IMR-90 (cell line): ENCODE measurements at regions not wholly inside any gene's neighbourhood (a gene's known extent, or its start where the extent isn't known, plus 50 kb on each side); places are given as distances from the start of the nearest gene placed in this dataset.

Experiments
- ATAC-seq: fragments of 200-7000 bp; cut with Tn5 transposase; 2 replicates; pipeline ENCODE4 v1.9.1; 2020; ENCODE audit warnings: low read depth, mild to moderate bottlenecking, moderate library complexity
- BruUV-seq: library from RNA; stranded (reverse); fragments of 400-500 nt; replicated peaks from 2 replicates; lab custom pipeline; 2021; lab: Mats Ljungman, UMichigan
- CTCF ChIA-PET: fragments of 300-600 bp; formaldehyde crosslinking; extraction: SDS; loops from one replicate; lab custom pipeline; 2021; ENCODE audit warnings: antibody characterized with exemption; lab: Yijun Ruan, JAX
- POLR2A ChIA-PET: fragments of 300-600 bp; sonication (Branson Sonifier 250); formaldehyde crosslinking; loops from one replicate; lab custom pipeline; 2022; ENCODE audit warnings: antibody characterized with exemption; ENCODE audit not compliant: unreplicated experiment; lab: Charles Lee
- DNase-seq: peaks from one replicate; pipeline ENCODE4 v3.0.0; 2013
- H2AFZ ChIP-seq: replicated peaks from 2 replicates; pipeline ENCODE3; 2013; ENCODE audit warnings: low read length, mild to moderate bottlenecking; ENCODE audit not compliant: poor library complexity
- H2AK5ac ChIP-seq: 2 replicates; pipeline ENCODE4 v1.6.1; 2013; ENCODE audit warnings: low read depth, low read length, inconsistent platforms
- H2AK9ac ChIP-seq: replicated peaks from 2 replicates; pipeline ENCODE3; 2013; ENCODE audit warnings: mild to moderate bottlenecking, low read depth, low read length, moderate library complexity; ENCODE audit not compliant: poor library complexity
- H2BK120ac ChIP-seq: 2 replicates; pipeline ENCODE4 v1.6.1; 2013; ENCODE audit warnings: low read depth, low read length, inconsistent platforms
- H2BK15ac ChIP-seq: 3 replicates; pipeline ENCODE4 v1.6.1; 2013; ENCODE audit warnings: low read depth, low read length, inconsistent platforms
- H2BK20ac ChIP-seq: 2 replicates; pipeline ENCODE4 v1.6.1; 2013; ENCODE audit warnings: low read depth, mild to moderate bottlenecking, inconsistent platforms, low read length, moderate library complexity
- H2BK5ac ChIP-seq: 2 replicates; pipeline ENCODE4 v1.6.1; 2013; ENCODE audit warnings: mild to moderate bottlenecking, low read depth, low read length, inconsistent platforms; ENCODE audit not compliant: poor library complexity, severe bottlenecking
- H3K14ac ChIP-seq: replicated peaks from 2 replicates; pipeline ENCODE4 v1.6.1; 2013; ENCODE audit warnings: low read depth, low read length, inconsistent platforms
- H3K18ac ChIP-seq: 2 replicates; pipeline ENCODE4 v1.6.1; 2013; ENCODE audit warnings: low read depth, low read length, control low read depth
- H3K23ac ChIP-seq: 2 replicates; pipeline ENCODE4 v1.6.1; 2013; ENCODE audit warnings: low read depth, low read length, inconsistent platforms
- H3K27ac ChIP-seq: 2 replicates; pipeline ENCODE4 v1.5.1; 2013; ENCODE audit warnings: mild to moderate bottlenecking, control low read depth, low read length; ENCODE audit not compliant: insufficient read depth
- H3K27me3 ChIP-seq: 2 replicates; pipeline ENCODE4 v1.6.1; 2013; ENCODE audit warnings: low read length; ENCODE audit not compliant: control insufficient read depth, insufficient read depth
- H3K36me3 ChIP-seq: 2 replicates; pipeline ENCODE4 v1.6.1; 2013; ENCODE audit warnings: low read length, mixed read lengths; ENCODE audit not compliant: control insufficient read depth, insufficient read depth
- H3K4ac ChIP-seq: 2 replicates; pipeline ENCODE4 v1.6.1; 2013; ENCODE audit warnings: low read depth, low read length, inconsistent platforms
- H3K4me1 ChIP-seq: 2 replicates; pipeline ENCODE4 v1.6.1; 2013; ENCODE audit warnings: low read length, mixed read lengths; ENCODE audit not compliant: control insufficient read depth, insufficient read depth
- H3K4me2 ChIP-seq: 2 replicates; pipeline ENCODE4 v1.6.1; 2013; ENCODE audit warnings: low read depth, mild to moderate bottlenecking, control low read depth, low read length, moderate library complexity
- H3K4me3 ChIP-seq: 2 replicates; pipeline ENCODE4 v1.5.1; 2013; ENCODE audit warnings: low read depth, mild to moderate bottlenecking, control low read depth, low read length, moderate library complexity; ENCODE audit not compliant: insufficient read depth
- H3K56ac ChIP-seq: 2 replicates; pipeline ENCODE4 v1.6.1; 2013; ENCODE audit warnings: low read length, inconsistent platforms; ENCODE audit not compliant: insufficient read depth; ENCODE audit errors: extremely low read depth
- H3K79me1 ChIP-seq, 2 experiments: 2 replicates each; pipeline ENCODE4 v1.6.1; 2013; ENCODE audit warnings: low read length in 2 of 2, inconsistent platforms in 1 of 2, low read depth in 1 of 2
- H3K9ac ChIP-seq: 2 replicates; pipeline ENCODE4 v1.6.1; 2013; ENCODE audit warnings: low read depth, low read length, control low read depth
- H3K9me1 ChIP-seq: 2 replicates; pipeline ENCODE4 v1.6.1; 2013; ENCODE audit warnings: low read length, inconsistent platforms; ENCODE audit not compliant: insufficient read depth
- H3K9me3 ChIP-seq: 2 replicates; pipeline ENCODE4 v1.6.1; 2013; ENCODE audit warnings: low read length; ENCODE audit not compliant: control insufficient read depth, insufficient read depth
- H4K20me1 ChIP-seq: 2 replicates; pipeline ENCODE4 v1.6.1; 2013; ENCODE audit warnings: low read length, inconsistent platforms; ENCODE audit not compliant: insufficient read depth
- H4K5ac ChIP-seq: 2 replicates; pipeline ENCODE4 v1.6.1; 2013; ENCODE audit warnings: mild to moderate bottlenecking, low read depth, low read length, control low read depth
- H4K8ac ChIP-seq, 2 experiments: 2 replicates each; pipeline ENCODE4 v1.6.1; 2013; ENCODE audit warnings: low read depth in 2 of 2, low read length in 2 of 2, control low read depth in 1 of 2, inconsistent platforms in 1 of 2
- H4K91ac ChIP-seq: 2 replicates; pipeline ENCODE4 v1.6.1; 2013; ENCODE audit warnings: low read depth, low read length, inconsistent platforms; ENCODE audit not compliant: insufficient read depth
- CHD1 ChIP-seq: IDR thresholded peaks from 2 replicates; pipeline ENCODE4 v1.6.1; 2012; ENCODE audit warnings: low read depth, low read length, improper control_type of control experiment
- MAFK ChIP-seq: IDR thresholded peaks from 2 replicates; pipeline ENCODE4 v1.6.1; 2012; ENCODE audit warnings: low read depth, low read length, improper control_type of control experiment
- RFX5 ChIP-seq: IDR thresholded peaks from 2 replicates; pipeline ENCODE4 v1.8.0; 2012; ENCODE audit warnings: low read depth, mild to moderate bottlenecking, low read length, moderate library complexity
- WGBS, 2 experiments: methylation state at CpG; one replicate each; pipeline versions ENCODE4 v1.1.5 to v1.1.7; 2013; ENCODE audit warnings: missing lambda C conversion rate in 2 of 2; ENCODE audit not compliant: insufficient read length in 1 of 2; ENCODE audit errors: extremely low coverage in 2 of 2; 5-methylcytosine and 5-hydroxymethylcytosine counted together
- dilution Hi-C: fragments of 300-500 bp; cut with HindIII; formaldehyde crosslinking; loops from one replicate; pipeline ENCODE4 v1.14.3; 2018; ENCODE audit warnings: low sequenced_read_pairs; ENCODE audit not compliant: unreplicated experiment
- in situ Hi-C: fragments of 300-500 bp; cut with MboI; formaldehyde crosslinking; loops from 3 replicates; pipeline ENCODE4 v1.14.3; 2019; ENCODE audit warnings: low sequenced_read_pairs, inconsistent platforms, mixed read lengths
- intact Hi-C: fragments of 100-400 bp; cut with micrococcal nuclease; formaldehyde crosslinking; loops from 2 replicates; pipeline ENCODE4 v1.10.0; 2022

DNA sequence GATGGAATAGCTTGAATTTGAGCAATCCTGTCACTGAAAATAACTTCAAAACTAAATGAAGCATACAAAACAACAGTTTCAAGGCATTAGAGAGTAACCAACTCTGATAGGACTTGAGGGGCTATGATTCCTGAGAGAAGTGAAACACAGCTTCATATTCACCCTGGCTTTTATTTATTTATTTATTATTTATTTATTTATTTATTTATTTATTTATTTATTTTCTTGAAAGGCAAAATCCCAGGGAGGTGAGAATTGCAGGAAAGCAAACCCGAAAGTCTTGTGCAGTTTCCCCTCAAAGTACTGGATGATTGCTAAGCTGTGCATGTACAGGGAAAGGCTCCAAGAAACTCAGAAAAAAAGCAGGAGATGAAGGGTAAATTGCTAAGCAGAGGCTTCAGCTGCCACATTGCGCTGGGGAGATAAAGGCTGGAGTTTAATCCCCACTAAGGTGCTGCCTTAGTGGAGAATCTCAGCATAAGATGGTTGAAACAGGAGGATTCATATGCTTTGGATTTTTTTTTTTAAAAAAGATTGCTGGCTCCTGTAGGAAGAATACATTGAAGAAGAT lies 72.9 kb upstream of the COL24A1 start:
- in situ Hi-C loops: no loop called here
- TF ChIP-seq CHD1: no peak
- no peak for TF ChIP-seq MAFK
- TF ChIP-seq RFX5: no peak
- H2BK5ac ChIP-seq: no peak overlapping the region
- no peaks in the 10 kb centered on the region for H3K4me1 ChIP-seq
- ChIA-PET POLR2A (interaction anchor here (0.5 kb wide), 1 partner anchor 216 kb away, joined by 3 read pairs; no protein-coding TSS in a partner anchor), CTCF (no interaction called here)
- H2BK120ac ChIP-seq: no peak overlapping the region
- dilution Hi-C loops: no loop called here
- BruUV-seq: no TSS peak
- 83% methylated on average over 1 of the region's 2 CpGs; no CpG with 5 or more reads in 1 of the 2 experiments for WGBS, 2 experiments
- H3K9ac ChIP-seq: no peak overlapping the region
- DNase-seq (no peak), ATAC-seq (no peak)
- no peaks in the 10 kb centered on the region for H3K36me3 ChIP-seq
- H3K9me3 ChIP-seq: no peaks in the 10 kb centered on the region
- H3K9me1 ChIP-seq: no peaks in the 10 kb centered on the region
- H2BK20ac ChIP-seq: no peak overlapping the region
- no peak overlapping the region for H3K4me3 ChIP-seq
- H3K23ac ChIP-seq: no peak overlapping the region
- H4K91ac ChIP-seq: no peak overlapping the region
- H3K4me2 ChIP-seq: no peak overlapping the region
- H4K5ac ChIP-seq: no peak overlapping the region
- H3K14ac ChIP-seq: no peak overlapping the region
- H2AK9ac ChIP-seq: no peak overlapping the region
- no peak overlapping the region for H3K4ac ChIP-seq
- H3K27me3 ChIP-seq: no peaks in the 10 kb centered on the region; the same call in 1 of the 2 replicates
- H2BK15ac ChIP-seq: no peak overlapping the region
- H4K8ac ChIP-seq: no peak overlapping the region
- H4K20me1 ChIP-seq: no peaks in the 10 kb centered on the region
- H2AK5ac ChIP-seq: no peak overlapping the region
- no peak overlapping the region for H3K56ac ChIP-seq
- H3K27ac ChIP-seq: no peak overlapping the region
- H3K79me1 ChIP-seq: no peaks in the 10 kb centered on the region
- H2AFZ ChIP-seq: no peak overlapping the region
- H3K18ac ChIP-seq: no peak overlapping the region
- intact Hi-C loops: no loop called here
